ENCODE measurements at regions not wholly inside any gene's neighbourhood (a gene's known extent, or its start where the extent isn't known, plus 50 kb on each side); places are given as distances from the start of the nearest gene placed in this dataset.
"Not testable (repeated sequence)": the region's sequence is repeated elsewhere in the genome, so short reads cannot be mapped to it uniquely, and the experiment has no call there.

GRCh38 chr22:22774762-22775161, 112.9 kb upstream of the IGLL5 start:
- TF ChIP-seq CTCF, POLR2A (IDR thresholded peaks at IDR 0.05): not testable (repeated sequence)
